ENCODE measurements at regions not wholly inside any gene's neighbourhood (a gene's known extent, or its start where the extent isn't known, plus 50 kb on each side); places are given as distances from the start of the nearest gene placed in this dataset.

GRCh38 chr18:7170292-7170691, 52.7 kb upstream of the LAMA1 start:
- no peak for DNase-seq (ENCODE audit: low read depth in 1 of 2, low spot score in 1 of 2)
- Histone ChIP-seq H3K4me3 (replicated peaks; ENCODE audit: insufficient read depth, low read length) (no peak overlapping the region), H3K27ac (replicated peaks) (no peak overlapping the region), H3K27me3 (ENCODE audit: insufficient read depth, poor library complexity, severe bottlenecking) (no peaks in the 10 kb centered on the region)
- no peak for TF ChIP-seq POLR2AphosphoS5 (IDR thresholded peaks at IDR 0.05; ENCODE audit: low read depth)
- no peak for TF ChIP-seq GABPA (IDR thresholded peaks at IDR 0.05; ENCODE audit: low read depth)
- TF ChIP-seq, protein P1, sequence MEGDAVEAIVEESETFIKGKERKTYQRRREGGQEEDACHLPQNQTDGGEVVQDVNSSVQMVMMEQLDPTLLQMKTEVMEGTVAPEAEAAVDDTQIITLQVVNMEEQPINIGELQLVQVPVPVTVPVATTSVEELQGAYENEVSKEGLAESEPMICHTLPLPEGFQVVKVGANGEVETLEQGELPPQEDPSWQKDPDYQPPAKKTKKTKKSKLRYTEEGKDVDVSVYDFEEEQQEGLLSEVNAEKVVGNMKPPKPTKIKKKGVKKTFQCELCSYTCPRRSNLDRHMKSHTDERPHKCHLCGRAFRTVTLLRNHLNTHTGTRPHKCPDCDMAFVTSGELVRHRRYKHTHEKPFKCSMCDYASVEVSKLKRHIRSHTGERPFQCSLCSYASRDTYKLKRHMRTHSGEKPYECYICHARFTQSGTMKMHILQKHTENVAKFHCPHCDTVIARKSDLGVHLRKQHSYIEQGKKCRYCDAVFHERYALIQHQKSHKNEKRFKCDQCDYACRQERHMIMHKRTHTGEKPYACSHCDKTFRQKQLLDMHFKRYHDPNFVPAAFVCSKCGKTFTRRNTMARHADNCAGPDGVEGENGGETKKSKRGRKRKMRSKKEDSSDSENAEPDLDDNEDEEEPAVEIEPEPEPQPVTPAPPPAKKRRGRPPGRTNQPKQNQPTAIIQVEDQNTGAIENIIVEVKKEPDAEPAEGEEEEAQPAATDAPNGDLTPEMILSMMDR (IDR thresholded peaks at IDR 0.05; ENCODE audit: insufficient read depth, low read length): no peak
- no peak for TF ChIP-seq SPI1 (IDR thresholded peaks at IDR 0.05; ENCODE audit: borderline replicate concordance, low read depth)
- TF ChIP-seq, protein P2, sequence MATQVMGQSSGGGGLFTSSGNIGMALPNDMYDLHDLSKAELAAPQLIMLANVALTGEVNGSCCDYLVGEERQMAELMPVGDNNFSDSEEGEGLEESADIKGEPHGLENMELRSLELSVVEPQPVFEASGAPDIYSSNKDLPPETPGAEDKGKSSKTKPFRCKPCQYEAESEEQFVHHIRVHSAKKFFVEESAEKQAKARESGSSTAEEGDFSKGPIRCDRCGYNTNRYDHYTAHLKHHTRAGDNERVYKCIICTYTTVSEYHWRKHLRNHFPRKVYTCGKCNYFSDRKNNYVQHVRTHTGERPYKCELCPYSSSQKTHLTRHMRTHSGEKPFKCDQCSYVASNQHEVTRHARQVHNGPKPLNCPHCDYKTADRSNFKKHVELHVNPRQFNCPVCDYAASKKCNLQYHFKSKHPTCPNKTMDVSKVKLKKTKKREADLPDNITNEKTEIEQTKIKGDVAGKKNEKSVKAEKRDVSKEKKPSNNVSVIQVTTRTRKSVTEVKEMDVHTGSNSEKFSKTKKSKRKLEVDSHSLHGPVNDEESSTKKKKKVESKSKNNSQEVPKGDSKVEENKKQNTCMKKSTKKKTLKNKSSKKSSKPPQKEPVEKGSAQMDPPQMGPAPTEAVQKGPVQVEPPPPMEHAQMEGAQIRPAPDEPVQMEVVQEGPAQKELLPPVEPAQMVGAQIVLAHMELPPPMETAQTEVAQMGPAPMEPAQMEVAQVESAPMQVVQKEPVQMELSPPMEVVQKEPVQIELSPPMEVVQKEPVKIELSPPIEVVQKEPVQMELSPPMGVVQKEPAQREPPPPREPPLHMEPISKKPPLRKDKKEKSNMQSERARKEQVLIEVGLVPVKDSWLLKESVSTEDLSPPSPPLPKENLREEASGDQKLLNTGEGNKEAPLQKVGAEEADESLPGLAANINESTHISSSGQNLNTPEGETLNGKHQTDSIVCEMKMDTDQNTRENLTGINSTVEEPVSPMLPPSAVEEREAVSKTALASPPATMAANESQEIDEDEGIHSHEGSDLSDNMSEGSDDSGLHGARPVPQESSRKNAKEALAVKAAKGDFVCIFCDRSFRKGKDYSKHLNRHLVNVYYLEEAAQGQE (IDR thresholded peaks at IDR 0.05; ENCODE audit: insufficient replicate concordance, low read depth): no peak

- DNase-seq (ENCODE audit: low read depth in 1 of 2, low spot score in 1 of 2): no peak
- Histone ChIP-seq H3K27ac (replicated peaks) (no peak overlapping the region), H3K4me3 (replicated peaks; ENCODE audit: insufficient read depth, low read length) (no peak overlapping the region), H3K27me3 (ENCODE audit: insufficient read depth, poor library complexity, severe bottlenecking) (no peaks in the 10 kb centered on the region)
- TF ChIP-seq SPI1 (IDR thresholded peaks at IDR 0.05; ENCODE audit: borderline replicate concordance, low read depth): no peak
- TF ChIP-seq, protein P2 (IDR thresholded peaks at IDR 0.05; ENCODE audit: insufficient replicate concordance, low read depth): no peak
- TF ChIP-seq, protein P1 (IDR thresholded peaks at IDR 0.05; ENCODE audit: insufficient read depth, low read length): no peak
- TF ChIP-seq GABPA (IDR thresholded peaks at IDR 0.05; ENCODE audit: low read depth): no peak
- no peak for TF ChIP-seq POLR2AphosphoS5 (IDR thresholded peaks at IDR 0.05; ENCODE audit: low read depth)
Measured at GRCh38 chr18:7169601-7170000, 52.0 kb upstream of the LAMA1 start.

- no peak overlapping the region for H3K4me3 ChIP-seq (replicated peaks; ENCODE audit: insufficient read depth, low read length)
- TF ChIP-seq GABPA (IDR thresholded peaks at IDR 0.05; ENCODE audit: low read depth) (no peak), POLR2AphosphoS5 (IDR thresholded peaks at IDR 0.05; ENCODE audit: low read depth) (no peak), SPI1 (IDR thresholded peaks at IDR 0.05; ENCODE audit: borderline replicate concordance, low read depth) (no peak)
- TF ChIP-seq, protein P1 (IDR thresholded peaks at IDR 0.05; ENCODE audit: insufficient read depth, low read length): no peak
- TF ChIP-seq, protein P2 (IDR thresholded peaks at IDR 0.05; ENCODE audit: insufficient replicate concordance, low read depth): no peak
- no peak overlapping the region for H3K27ac ChIP-seq (replicated peaks)
- H3K27me3 ChIP-seq (ENCODE audit: insufficient read depth, poor library complexity, severe bottlenecking): no peaks in the 10 kb centered on the region
- no peak for DNase-seq (ENCODE audit: low read depth in 1 of 2, low spot score in 1 of 2)
Measured at GRCh38 chr18:7168408-7168807, 50.8 kb upstream of the LAMA1 start.
